PFSK-1 (cell line): ENCODE measurements at regions not wholly inside any gene's neighbourhood (a gene's known extent, or its start where the extent isn't known, plus 50 kb on each side); places are given as distances from the start of the nearest gene placed in this dataset.

Experiments used
- FOXP2 ChIP-seq: optimal IDR thresholded peaks from 2 replicates; pipeline ENCODE3; 2011; ENCODE audit warnings: borderline replicate concordance, control low read depth, inconsistent platforms; ENCODE audit not compliant: insufficient read depth; ENCODE audit errors: extremely low read length, extremely low read depth
- POLR2AphosphoS5 ChIP-seq: IDR thresholded peaks from 2 replicates; pipeline ENCODE4 v1.6.1; 2012; ENCODE audit warnings: low read depth, mild to moderate bottlenecking, control low read depth, low read length, moderate library complexity
- SIN3A ChIP-seq: IDR thresholded peaks from 2 replicates; pipeline ENCODE4 v1.6.1; 2012; ENCODE audit warnings: mild to moderate bottlenecking, low read length, moderate library complexity, borderline replicate concordance; ENCODE audit not compliant: insufficient read depth
- TAF1 ChIP-seq: IDR thresholded peaks from 2 replicates; pipeline ENCODE4 v1.6.1; 2012; ENCODE audit warnings: low read length, control low read depth, borderline replicate concordance; ENCODE audit not compliant: insufficient read depth
- TF ChIP-seq, protein P1 (sequence below), 2 experiments: IDR thresholded peaks; 2 replicates each; pipeline versions ENCODE4 v1.6.1 to v1.8.0; 2011 to 2012; ENCODE audit warnings: low read depth in 2 of 2, low read length in 2 of 2, control low read depth in 1 of 2, inconsistent platforms in 1 of 2, mild to moderate bottlenecking in 1 of 2, moderate library complexity in 1 of 2; ENCODE audit not compliant: insufficient read depth in 1 of 2

DNA sequence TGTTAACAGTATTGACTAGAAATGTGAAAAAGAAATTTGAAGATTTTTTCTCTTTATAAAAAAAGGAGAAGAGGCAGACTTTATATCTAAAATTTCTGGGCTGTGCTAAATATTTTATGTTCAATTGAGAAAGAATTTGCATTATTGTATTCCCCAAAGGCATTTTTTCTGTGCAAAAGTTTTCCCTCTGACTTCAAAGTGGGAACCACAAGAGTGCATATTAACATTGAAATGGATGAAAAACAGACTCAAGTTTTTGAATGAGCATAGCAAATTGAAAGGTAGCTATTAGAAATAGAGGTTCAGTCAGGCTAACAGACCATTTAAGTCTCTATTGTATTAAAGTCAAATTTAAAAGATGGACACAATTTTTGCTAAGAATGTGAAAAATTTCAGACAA is 95.2 kb downstream of the RASSF9 start:
- TF ChIP-seq, protein P1, sequence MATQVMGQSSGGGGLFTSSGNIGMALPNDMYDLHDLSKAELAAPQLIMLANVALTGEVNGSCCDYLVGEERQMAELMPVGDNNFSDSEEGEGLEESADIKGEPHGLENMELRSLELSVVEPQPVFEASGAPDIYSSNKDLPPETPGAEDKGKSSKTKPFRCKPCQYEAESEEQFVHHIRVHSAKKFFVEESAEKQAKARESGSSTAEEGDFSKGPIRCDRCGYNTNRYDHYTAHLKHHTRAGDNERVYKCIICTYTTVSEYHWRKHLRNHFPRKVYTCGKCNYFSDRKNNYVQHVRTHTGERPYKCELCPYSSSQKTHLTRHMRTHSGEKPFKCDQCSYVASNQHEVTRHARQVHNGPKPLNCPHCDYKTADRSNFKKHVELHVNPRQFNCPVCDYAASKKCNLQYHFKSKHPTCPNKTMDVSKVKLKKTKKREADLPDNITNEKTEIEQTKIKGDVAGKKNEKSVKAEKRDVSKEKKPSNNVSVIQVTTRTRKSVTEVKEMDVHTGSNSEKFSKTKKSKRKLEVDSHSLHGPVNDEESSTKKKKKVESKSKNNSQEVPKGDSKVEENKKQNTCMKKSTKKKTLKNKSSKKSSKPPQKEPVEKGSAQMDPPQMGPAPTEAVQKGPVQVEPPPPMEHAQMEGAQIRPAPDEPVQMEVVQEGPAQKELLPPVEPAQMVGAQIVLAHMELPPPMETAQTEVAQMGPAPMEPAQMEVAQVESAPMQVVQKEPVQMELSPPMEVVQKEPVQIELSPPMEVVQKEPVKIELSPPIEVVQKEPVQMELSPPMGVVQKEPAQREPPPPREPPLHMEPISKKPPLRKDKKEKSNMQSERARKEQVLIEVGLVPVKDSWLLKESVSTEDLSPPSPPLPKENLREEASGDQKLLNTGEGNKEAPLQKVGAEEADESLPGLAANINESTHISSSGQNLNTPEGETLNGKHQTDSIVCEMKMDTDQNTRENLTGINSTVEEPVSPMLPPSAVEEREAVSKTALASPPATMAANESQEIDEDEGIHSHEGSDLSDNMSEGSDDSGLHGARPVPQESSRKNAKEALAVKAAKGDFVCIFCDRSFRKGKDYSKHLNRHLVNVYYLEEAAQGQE (IDR thresholded peaks at IDR 0.05; ENCODE audit: insufficient read depth in 1 of 2, low read depth in 2 of 2, low read length in 2 of 2) = no peak
- no peak for TF ChIP-seq SIN3A
- TF ChIP-seq POLR2AphosphoS5 = no peak
- no peak for TF ChIP-seq FOXP2
- no peak for TF ChIP-seq TAF1

GRCh38 chr12:85747941-85748495 is 88.2 kb downstream of the RASSF9 start:
- TF ChIP-seq SIN3A (no peak), POLR2AphosphoS5 (no peak), FOXP2 (no peak), TAF1 (no peak)
- TF ChIP-seq, protein P1 (IDR thresholded peaks at IDR 0.05; ENCODE audit: insufficient read depth in 1 of 2, low read depth in 2 of 2, low read length in 2 of 2) = no peak
